SK-N-MC (cell line): ENCODE measurements at regions not wholly inside any gene's neighbourhood (a gene's known extent, or its start where the extent isn't known, plus 50 kb on each side); places are given as distances from the start of the nearest gene placed in this dataset.

Experiments
- EZH2 ChIP-seq: fragments of 200-600 bp; sonication (generic); IDR thresholded peaks from one replicate; pipeline ENCODE4 v1.6.1; 2017; ENCODE audit warnings: antibody characterized with exemption
- POLR2AphosphoS5 ChIP-seq: IDR thresholded peaks from 2 replicates; pipeline ENCODE4 v1.6.1; 2012; ENCODE audit warnings: mild to moderate bottlenecking, low read depth, low read length, borderline replicate concordance

DNA sequence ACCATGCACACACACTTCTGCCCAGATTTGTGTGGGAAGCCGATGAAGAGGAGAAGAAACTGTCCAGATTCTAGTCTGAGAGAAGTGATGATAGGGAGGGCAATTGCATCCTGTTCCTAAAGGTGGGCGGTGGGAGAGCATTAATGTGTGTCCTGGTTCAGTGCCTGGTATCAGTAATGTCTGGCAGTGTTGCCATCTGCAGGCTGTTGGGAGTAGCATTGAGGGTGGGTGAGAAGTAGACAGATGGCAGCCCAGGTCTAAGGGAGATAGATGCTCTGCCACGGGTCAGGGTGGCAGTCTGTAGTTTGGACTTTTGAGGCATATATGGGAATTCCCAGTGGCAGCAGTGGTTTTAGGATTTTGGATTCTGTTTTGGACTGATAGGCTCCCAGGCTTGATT, 156.4 kb downstream of the ETNK1 start:
- TF ChIP-seq POLR2AphosphoS5 (no peak), EZH2 (no peak)
